ENCODE measurements at regions not wholly inside any gene's neighbourhood (a gene's known extent, or its start where the extent isn't known, plus 50 kb on each side); places are given as distances from the start of the nearest gene placed in this dataset.

GRCh38 chr1:192916021-192916420 lies 107.2 kb downstream of the RGS2 start:
- TF ChIP-seq CTCF (IDR thresholded peaks at IDR 0.05) = no peak
- TF ChIP-seq JUND (IDR thresholded peaks at IDR 0.05) = no peak
